H9 (cell line): ENCODE measurements at regions not wholly inside any gene's neighbourhood (a gene's known extent, or its start where the extent isn't known, plus 50 kb on each side); places are given as distances from the start of the nearest gene placed in this dataset.

Source experiments
- DNase-seq: peaks from one replicate; pipeline ENCODE4 v3.0.0-alpha.2; 2017
- H2AFZ ChIP-seq: one replicate; pipeline ENCODE4 v1.6.1; 2013; ENCODE audit warnings: mild to moderate bottlenecking, low read length, control low read depth, moderate library complexity
- H2AK5ac ChIP-seq: 2 replicates; pipeline ENCODE4 v1.6.1; 2013; ENCODE audit warnings: low read length, control low read depth, mixed read lengths; ENCODE audit not compliant: insufficient read length
- H2BK120ac ChIP-seq: one replicate; pipeline ENCODE4 v1.6.1; 2013; ENCODE audit warnings: low read depth, mild to moderate bottlenecking, low read length, control low read depth, inconsistent platforms; ENCODE audit not compliant: poor library complexity, severe bottlenecking
- H2BK12ac ChIP-seq: 2 replicates; pipeline ENCODE4 v1.6.1; 2013; ENCODE audit warnings: low read length, control low read depth, mixed read lengths, low read depth; ENCODE audit not compliant: insufficient read length
- H2BK15ac ChIP-seq: 2 replicates; pipeline ENCODE4 v1.6.1; 2013; ENCODE audit warnings: low read depth, low read length, control low read depth
- H2BK20ac ChIP-seq: one replicate; pipeline ENCODE4 v1.6.1; 2013; ENCODE audit warnings: low read depth, mild to moderate bottlenecking, low read length, control low read depth, inconsistent platforms; ENCODE audit not compliant: poor library complexity, severe bottlenecking
- H2BK5ac ChIP-seq: 2 replicates; pipeline ENCODE4 v1.6.1; 2013; ENCODE audit warnings: low read length, control low read depth, mixed read lengths; ENCODE audit not compliant: insufficient read length
- H3K14ac ChIP-seq: 2 replicates; pipeline ENCODE4 v1.6.1; 2013; ENCODE audit warnings: low read length, control low read depth; ENCODE audit not compliant: insufficient read depth
- H3K18ac ChIP-seq: 2 replicates; pipeline ENCODE4 v1.6.1; 2013; ENCODE audit warnings: low read depth, mild to moderate bottlenecking, mixed read lengths, low read length, control low read depth; ENCODE audit not compliant: insufficient read length
- H3K23ac ChIP-seq: 2 replicates; pipeline ENCODE4 v1.6.1; 2013; ENCODE audit warnings: low read length, control low read depth, mixed read lengths, low read depth; ENCODE audit not compliant: insufficient read length
- H3K23me2 ChIP-seq: 2 replicates; pipeline ENCODE4 v1.6.1; 2013; ENCODE audit warnings: low read depth, mild to moderate bottlenecking, mixed read lengths, low read length, control low read depth; ENCODE audit not compliant: insufficient read length, poor library complexity, severe bottlenecking
- H3K27ac ChIP-seq: 2 replicates; pipeline ENCODE4 v1.5.1; 2013; ENCODE audit warnings: low read length, control low read depth, mixed read lengths, low read depth; ENCODE audit not compliant: insufficient read length
- H3K27me3 ChIP-seq: 2 replicates; pipeline ENCODE4 v1.6.1; 2013; ENCODE audit warnings: low read length, control low read depth, inconsistent platforms; ENCODE audit not compliant: insufficient read depth
- H3K4ac ChIP-seq: 2 replicates; pipeline ENCODE4 v1.6.1; 2013; ENCODE audit warnings: low read depth, mild to moderate bottlenecking, control low read depth, inconsistent platforms, low read length, moderate library complexity
- H3K4me1 ChIP-seq: 2 replicates; pipeline ENCODE4 v1.6.1; 2013; ENCODE audit warnings: low read length, control low read depth, inconsistent platforms; ENCODE audit not compliant: insufficient read depth
- H3K4me2 ChIP-seq: 2 replicates; pipeline ENCODE4 v1.6.1; 2013; ENCODE audit warnings: low read length, control low read depth, mixed read lengths; ENCODE audit not compliant: insufficient read length, insufficient read depth
- H3K56ac ChIP-seq: 2 replicates; pipeline ENCODE4 v1.6.1; 2013; ENCODE audit warnings: low read depth, mild to moderate bottlenecking, mixed read lengths, low read length, control low read depth; ENCODE audit not compliant: insufficient read length
- H3K79me1 ChIP-seq: 2 replicates; pipeline ENCODE4 v1.6.1; 2013; ENCODE audit warnings: low read depth, mild to moderate bottlenecking, moderate library complexity, low read length, control low read depth, inconsistent platforms; ENCODE audit not compliant: insufficient read depth, poor library complexity, severe bottlenecking
- H3K79me2 ChIP-seq: 2 replicates; pipeline ENCODE4 v1.6.1; 2013; ENCODE audit warnings: low read length, control low read depth, inconsistent platforms; ENCODE audit not compliant: insufficient read depth
- H3K9ac ChIP-seq: 2 replicates; pipeline ENCODE4 v1.6.1; 2013; ENCODE audit warnings: low read length, control low read depth, mixed read lengths; ENCODE audit not compliant: insufficient read length; ENCODE audit errors: extremely low read depth
- H3K9me3 ChIP-seq: one replicate; pipeline ENCODE4 v1.6.1; 2013; ENCODE audit warnings: low read depth, low read length, inconsistent platforms; ENCODE audit not compliant: control insufficient read depth
- H3T11ph ChIP-seq: one replicate; pipeline ENCODE4 v1.6.1; 2013; ENCODE audit warnings: mild to moderate bottlenecking, low read length, control low read depth, inconsistent platforms
- H4K20me1 ChIP-seq: one replicate; pipeline ENCODE4 v1.6.1; 2013; ENCODE audit not compliant: control insufficient read depth, insufficient read length, insufficient read depth
- H4K5ac ChIP-seq: 2 replicates; pipeline ENCODE4 v1.6.1; 2013; ENCODE audit warnings: low read depth, mild to moderate bottlenecking, mixed read lengths, low read length, control low read depth; ENCODE audit not compliant: insufficient read length
- H4K8ac ChIP-seq: replicated peaks from 2 replicates; pipeline ENCODE4 v1.6.1; 2013; ENCODE audit warnings: low read length, control low read depth, mixed read lengths, low read depth; ENCODE audit not compliant: insufficient read length
- H4K91ac ChIP-seq: 2 replicates; pipeline ENCODE4 v1.6.1; 2013; ENCODE audit warnings: low read depth, mild to moderate bottlenecking, moderate library complexity, mixed read lengths, low read length, control low read depth; ENCODE audit not compliant: insufficient read length
- H3K27ac Mint-ChIP-seq, 3 experiments: 2 replicates in 2 of 3; 3 replicates in 1 of 3; pipeline ENCODE4 v1.8.0; 2020 to 2021; ENCODE audit warnings: mixed read lengths in 3 of 3, mild to moderate bottlenecking in 1 of 3, moderate library complexity in 1 of 3
- H3K27me3 Mint-ChIP-seq: 2 replicates; pipeline ENCODE4 v1.8.0; 2021; ENCODE audit warnings: low read depth, mild to moderate bottlenecking, moderate library complexity, mixed read lengths
- H3K36me3 Mint-ChIP-seq, 3 experiments: 2 replicates in 2 of 3; 3 replicates in 1 of 3; pipeline ENCODE4 v1.8.0; 2020 to 2021; ENCODE audit warnings: low read depth in 3 of 3, mixed read lengths in 3 of 3; ENCODE audit not compliant: insufficient read depth in 1 of 3
- H3K4me1 Mint-ChIP-seq, 2 experiments: 2 replicates each; pipeline ENCODE4 v1.8.0; 2020; ENCODE audit warnings: mixed read lengths in 2 of 2
- H3K4me3 Mint-ChIP-seq, 2 experiments: 2 replicates in 1 of 2; 3 replicates in 1 of 2; pipeline ENCODE4 v1.8.0; 2020 to 2021; ENCODE audit warnings: mild to moderate bottlenecking in 2 of 2, mixed read lengths in 2 of 2, moderate library complexity in 1 of 2
- H3K9me3 Mint-ChIP-seq, 2 experiments: 2 replicates in 1 of 2; 3 replicates in 1 of 2; pipeline ENCODE4 v1.8.0; 2020; ENCODE audit warnings: mild to moderate bottlenecking in 2 of 2, mixed read lengths in 2 of 2, moderate library complexity in 1 of 2
- WGBS: extraction: QIAGEN DNeasy Blood & Tissue Kit; methylation state at CpG from one replicate; pipeline ENCODE4 v1.1.7; 2013; ENCODE audit warnings: missing lambda C conversion rate, low lambda C conversion rate, mixed read lengths; ENCODE audit not compliant: insufficient read length; ENCODE audit errors: extremely low coverage; 5-methylcytosine and 5-hydroxymethylcytosine counted together
- TF ChIP-seq, protein P1 (sequence below): fragments of 200-600 bp; sonication (generic); conservative IDR thresholded peaks from 3 replicates; pipeline ENCODE4 v1.8.0; 2021; ENCODE audit warnings: antibody characterized with exemption, mild to moderate bottlenecking

DNA sequence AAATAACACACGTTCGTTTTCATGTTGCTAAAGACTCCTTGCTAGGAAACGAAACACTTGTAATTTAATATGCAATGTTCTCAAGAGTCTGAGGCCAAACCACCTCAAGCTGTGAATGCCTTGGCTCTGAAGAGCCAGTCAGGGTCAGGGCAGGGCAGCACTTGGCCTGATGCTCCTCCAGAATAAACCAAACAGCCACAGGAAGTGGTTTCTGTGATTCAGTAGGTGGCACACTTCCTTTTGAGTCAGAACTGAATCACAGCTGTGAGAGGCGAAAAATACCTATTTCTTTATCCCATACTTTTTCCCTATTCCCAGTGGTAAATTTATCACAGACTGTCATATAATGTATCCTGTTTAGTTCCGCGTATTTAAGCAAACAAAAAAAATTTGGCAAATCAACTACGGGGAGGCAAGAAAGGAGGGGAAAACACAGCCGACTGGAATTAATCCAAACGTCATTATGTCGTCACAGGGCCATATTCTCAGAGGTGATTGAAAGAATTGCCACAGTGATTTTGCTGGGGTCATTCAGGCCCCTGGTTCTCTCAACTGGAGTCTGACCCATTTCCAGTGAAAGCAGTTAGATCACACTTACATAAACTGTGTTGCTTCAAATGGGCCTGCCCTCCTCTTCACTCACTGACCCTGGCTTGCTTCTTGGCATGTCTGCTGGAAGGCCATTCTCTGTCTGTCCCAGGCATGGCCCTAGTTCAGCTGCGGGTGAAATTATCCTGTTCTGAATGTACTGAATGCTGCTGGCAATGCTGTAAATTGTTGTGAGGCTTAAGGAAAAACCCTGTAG is 71.2 kb downstream of the ARRDC3 start:
- no peaks in the 10 kb centered on the region for H3K27me3 Mint-ChIP-seq
- Histone ChIP-seq H2AK5ac (no peak overlapping the region), H3T11ph (no peak overlapping the region), H4K5ac (no peak overlapping the region), H2BK15ac (no peak overlapping the region), H3K23ac (no peak overlapping the region), H3K4me2 (no peak overlapping the region), H3K9ac (no peak overlapping the region), H2BK12ac (no peak overlapping the region), H2BK120ac (no peak overlapping the region), H3K27ac (no peak overlapping the region), H3K4ac (no peak overlapping the region), H4K20me1 (no peaks in the 10 kb centered on the region), H3K23me2 (no peaks in the 10 kb centered on the region), H3K27me3 (no peaks in the 10 kb centered on the region), H3K9me3 (no peaks in the 10 kb centered on the region), H3K79me2 (no peaks in the 10 kb centered on the region), H4K8ac (no peak overlapping the region), H3K18ac (no peak overlapping the region), H2AFZ (no peak overlapping the region), H4K91ac (no peak overlapping the region), H3K56ac (no peak overlapping the region), H3K4me1 (peaks cover 6% of the 10 kb centered on the region; the same call in 1 of the 2 replicates), H2BK5ac (no peak overlapping the region), H2BK20ac (no peak overlapping the region), H3K14ac (no peak overlapping the region), H3K79me1 (no peaks in the 10 kb centered on the region)
- DNase-seq: no peak
- no peaks in the 10 kb centered on the region for H3K9me3 Mint-ChIP-seq
- WGBS: no CpG with 5 or more reads among the region's 11 CpGs
- TF ChIP-seq, protein P1, sequence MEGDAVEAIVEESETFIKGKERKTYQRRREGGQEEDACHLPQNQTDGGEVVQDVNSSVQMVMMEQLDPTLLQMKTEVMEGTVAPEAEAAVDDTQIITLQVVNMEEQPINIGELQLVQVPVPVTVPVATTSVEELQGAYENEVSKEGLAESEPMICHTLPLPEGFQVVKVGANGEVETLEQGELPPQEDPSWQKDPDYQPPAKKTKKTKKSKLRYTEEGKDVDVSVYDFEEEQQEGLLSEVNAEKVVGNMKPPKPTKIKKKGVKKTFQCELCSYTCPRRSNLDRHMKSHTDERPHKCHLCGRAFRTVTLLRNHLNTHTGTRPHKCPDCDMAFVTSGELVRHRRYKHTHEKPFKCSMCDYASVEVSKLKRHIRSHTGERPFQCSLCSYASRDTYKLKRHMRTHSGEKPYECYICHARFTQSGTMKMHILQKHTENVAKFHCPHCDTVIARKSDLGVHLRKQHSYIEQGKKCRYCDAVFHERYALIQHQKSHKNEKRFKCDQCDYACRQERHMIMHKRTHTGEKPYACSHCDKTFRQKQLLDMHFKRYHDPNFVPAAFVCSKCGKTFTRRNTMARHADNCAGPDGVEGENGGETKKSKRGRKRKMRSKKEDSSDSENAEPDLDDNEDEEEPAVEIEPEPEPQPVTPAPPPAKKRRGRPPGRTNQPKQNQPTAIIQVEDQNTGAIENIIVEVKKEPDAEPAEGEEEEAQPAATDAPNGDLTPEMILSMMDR: no peak
- no peak overlapping the region; a peak in 1 of 7 replicates for H3K27ac Mint-ChIP-seq
- no peak overlapping the region for H3K4me3 Mint-ChIP-seq
- peaks cover 22 to 23% of the 10 kb centered on the region in 2 experiments for H3K4me1 Mint-ChIP-seq
- H3K36me3 Mint-ChIP-seq: no peaks in the 10 kb centered on the region
